Neural progenitor cell (in vitro differentiated cells): ENCODE measurements at regions not wholly inside any gene's neighbourhood (a gene's known extent, or its start where the extent isn't known, plus 50 kb on each side); places are given as distances from the start of the nearest gene placed in this dataset.
A peak's percentile ranks its signal among the peaks of the same experiment; 100 is the strongest.

ENCODE experiments used
- DNase-seq: peaks from one replicate; pipeline ENCODE4 v3.0.0-alpha.2; 2016; ENCODE audit warnings: low spot score
- H2AFZ ChIP-seq: fragments of 200-600 bp; sonication (generic); replicated peaks from 2 replicates; pipeline ENCODE4 v1.6.1; 2016; ENCODE audit warnings: antibody characterized with exemption
- H3F3A ChIP-seq: fragments of 200-600 bp; sonication (generic); 2 replicates; pipeline ENCODE4 v1.6.1; 2016; ENCODE audit warnings: antibody characterized with exemption, low read depth
- H3K27ac ChIP-seq: fragments of 200-600 bp; sonication (generic); 2 replicates; pipeline ENCODE4 v1.5.1; 2016; ENCODE audit warnings: mild to moderate bottlenecking
- H3K27me3 ChIP-seq: fragments of 200-600 bp; sonication (generic); 2 replicates; pipeline ENCODE4 v1.6.1; 2016; ENCODE audit warnings: mild to moderate bottlenecking, moderate library complexity
- H3K36me3 ChIP-seq: fragments of 200-600 bp; sonication (generic); 2 replicates; pipeline ENCODE4 v1.5.1; 2016
- H3K4me1 ChIP-seq: fragments of 200-600 bp; sonication (generic); 2 replicates; pipeline ENCODE4 v1.6.1; 2016; ENCODE audit warnings: mixed run types
- H3K4me2 ChIP-seq: fragments of 200-600 bp; sonication (generic); 2 replicates; pipeline ENCODE4 v1.6.1; 2016
- H3K4me3 ChIP-seq: fragments of 200-600 bp; sonication (generic); 2 replicates; pipeline ENCODE4 v1.5.1; 2016
- H3K79me2 ChIP-seq: fragments of 200-600 bp; sonication (generic); 2 replicates; pipeline ENCODE4 v1.6.1; 2016; ENCODE audit warnings: low read depth
- H3K9ac ChIP-seq: fragments of 200-600 bp; sonication (generic); 2 replicates; pipeline ENCODE4 v1.6.1; 2016
- H3K9me3 ChIP-seq: fragments of 200-600 bp; sonication (generic); 2 replicates; pipeline ENCODE4 v1.5.1; 2016; ENCODE audit warnings: low read depth
- H4K20me1 ChIP-seq: fragments of 200-600 bp; sonication (generic); 2 replicates; pipeline ENCODE4 v1.6.1; 2016; ENCODE audit warnings: low read depth
- H3K27ac Mint-ChIP-seq: 3 replicates; pipeline ENCODE4 v1.8.0; 2021; ENCODE audit warnings: mixed read lengths
- H3K27me3 Mint-ChIP-seq: 2 replicates; pipeline ENCODE4 v1.8.0; 2022; ENCODE audit warnings: low read depth, mild to moderate bottlenecking, inconsistent platforms, moderate library complexity, mixed read lengths; ENCODE audit not compliant: insufficient read depth
- H3K36me3 Mint-ChIP-seq: 3 replicates; pipeline ENCODE4 v1.8.0; 2021; ENCODE audit warnings: mixed read lengths
- H3K4me1 Mint-ChIP-seq: 3 replicates; pipeline ENCODE4 v1.8.0; 2021; ENCODE audit warnings: mixed read lengths
- H3K4me3 Mint-ChIP-seq: 3 replicates; pipeline ENCODE4 v1.8.0; 2021; ENCODE audit warnings: mild to moderate bottlenecking, moderate library complexity, mixed read lengths
- H3K9me3 Mint-ChIP-seq: 3 replicates; pipeline ENCODE4 v1.8.0; 2020; ENCODE audit warnings: mixed read lengths
- CTCF ChIP-seq: fragments of 200-600 bp; sonication (generic); IDR thresholded peaks from 2 replicates; pipeline ENCODE4 v1.5.1; 2017; ENCODE audit warnings: antibody characterized with exemption, mild to moderate bottlenecking
- EZH2 ChIP-seq: fragments of 200-600 bp; sonication (generic); IDR thresholded peaks from 2 replicates; pipeline ENCODE4 v1.6.1; 2017; ENCODE audit warnings: antibody characterized with exemption, mild to moderate bottlenecking, moderate library complexity
- EZH2phosphoT487 ChIP-seq: fragments of 200-600 bp; sonication (generic); IDR thresholded peaks from 2 replicates; pipeline ENCODE4 v1.6.1; 2017; ENCODE audit warnings: antibody characterized with exemption

GRCh38 chrX:771536-771935 lies 140.9 kb downstream of the SHOX start:
- peaks cover 12% of the 10 kb centered on the region for H3K4me1 ChIP-seq
- H3K4me2 ChIP-seq = no peak overlapping the region
- no peaks in the 10 kb centered on the region for H3K79me2 ChIP-seq
- no peak overlapping the region for H3K4me3 Mint-ChIP-seq
- peaks cover 16% of the 10 kb centered on the region for H3K4me1 Mint-ChIP-seq
- H3K4me3 ChIP-seq = no peak overlapping the region
- no peaks in the 10 kb centered on the region for H3K9me3 Mint-ChIP-seq
- peaks cover 6% of the 10 kb centered on the region for H3F3A ChIP-seq
- H2AFZ ChIP-seq = no peak overlapping the region
- no peaks in the 10 kb centered on the region for H3K36me3 Mint-ChIP-seq
- TF ChIP-seq EZH2 = no peak
- TF ChIP-seq EZH2phosphoT487 = no peak
- TF ChIP-seq CTCF = no peak
- DNase-seq = no peak
- peaks cover 8% of the 10 kb centered on the region for H3K27me3 Mint-ChIP-seq
- no peak overlapping the region for H3K27ac ChIP-seq
- no peak overlapping the region for H3K9ac ChIP-seq
- H4K20me1 ChIP-seq = no peaks in the 10 kb centered on the region
- H3K9me3 ChIP-seq = no peaks in the 10 kb centered on the region
- no peaks in the 10 kb centered on the region for H3K36me3 ChIP-seq
- H3K27ac Mint-ChIP-seq = no peak overlapping the region
- H3K27me3 ChIP-seq = no peaks in the 10 kb centered on the region

- H3K36me3 Mint-ChIP-seq = no peaks in the 10 kb centered on the region
- H3K36me3 ChIP-seq = no peaks in the 10 kb centered on the region
- no peaks in the 10 kb centered on the region for H3K9me3 ChIP-seq
- DNase-seq = peak; percentile 57
- H3F3A ChIP-seq = peaks cover 6% of the 10 kb centered on the region
- H3K27me3 ChIP-seq = no peaks in the 10 kb centered on the region
- H3K27ac Mint-ChIP-seq = no peak overlapping the region
- no peak overlapping the region for H3K4me3 ChIP-seq
- no peak overlapping the region for H3K27ac ChIP-seq
- no peak overlapping the region for H3K9ac ChIP-seq
- H4K20me1 ChIP-seq = no peaks in the 10 kb centered on the region
- H2AFZ ChIP-seq = no peak overlapping the region
- H3K4me1 ChIP-seq = peaks cover 12% of the 10 kb centered on the region
- H3K27me3 Mint-ChIP-seq = peaks cover 6% of the 10 kb centered on the region
- H3K4me1 Mint-ChIP-seq = peaks cover 6% of the 10 kb centered on the region
- no peaks in the 10 kb centered on the region for H3K79me2 ChIP-seq
- H3K4me3 Mint-ChIP-seq = no peak overlapping the region
- no peaks in the 10 kb centered on the region for H3K9me3 Mint-ChIP-seq
- TF ChIP-seq EZH2phosphoT487 (no peak), EZH2 (no peak), CTCF (no peak)
- peak overlapping the region; percentile 63 for H3K4me2 ChIP-seq
These were observed 139.2 kb downstream of the SHOX start for GRCh38 chrX:769796-770195.

- H3K36me3 ChIP-seq = no peaks in the 10 kb centered on the region
- Mint-ChIP-seq H3K4me3 (no peak overlapping the region), H3K27me3 (peaks cover 3% of the 10 kb centered on the region), H3K27ac (no peak overlapping the region), H3K36me3 (no peaks in the 10 kb centered on the region), H3K4me1 (peaks cover 4% of the 10 kb centered on the region), H3K9me3 (no peaks in the 10 kb centered on the region)
- peaks cover 6% of the 10 kb centered on the region for H3F3A ChIP-seq
- H3K4me1 ChIP-seq = peaks cover 12% of the 10 kb centered on the region
- H3K9ac ChIP-seq = no peak overlapping the region
- H3K4me2 ChIP-seq = no peak overlapping the region
- no peak overlapping the region for H2AFZ ChIP-seq
- no peaks in the 10 kb centered on the region for H3K27me3 ChIP-seq
- H3K79me2 ChIP-seq = no peaks in the 10 kb centered on the region
- H3K9me3 ChIP-seq = no peaks in the 10 kb centered on the region
- no peak overlapping the region for H3K4me3 ChIP-seq
- TF ChIP-seq EZH2 (no peak), EZH2phosphoT487 (no peak), CTCF (no peak)
- no peak for DNase-seq
- no peaks in the 10 kb centered on the region for H4K20me1 ChIP-seq
- no peak overlapping the region for H3K27ac ChIP-seq
These were observed 138.0 kb downstream of the SHOX start for GRCh38 chrX:768596-768995.

- H3K4me3 Mint-ChIP-seq = no peak overlapping the region
- no peak overlapping the region for H3K27ac ChIP-seq
- no peaks in the 10 kb centered on the region for H3K36me3 ChIP-seq
- DNase-seq = no peak
- H3K79me2 ChIP-seq = no peaks in the 10 kb centered on the region
- no peaks in the 10 kb centered on the region for H3K36me3 Mint-ChIP-seq
- no peak overlapping the region for H3K4me2 ChIP-seq
- H3K9ac ChIP-seq = no peak overlapping the region
- TF ChIP-seq CTCF (no peak), EZH2 (no peak), EZH2phosphoT487 (no peak)
- peaks cover 23% of the 10 kb centered on the region for H3K27me3 Mint-ChIP-seq
- H3K4me1 Mint-ChIP-seq = no peaks in the 10 kb centered on the region
- H3K9me3 ChIP-seq = no peaks in the 10 kb centered on the region
- H3K4me1 ChIP-seq = no peaks in the 10 kb centered on the region
- no peak overlapping the region for H3K27ac Mint-ChIP-seq
- H3K9me3 Mint-ChIP-seq = peaks cover 14% of the 10 kb centered on the region
- no peak overlapping the region for H2AFZ ChIP-seq
- H4K20me1 ChIP-seq = no peaks in the 10 kb centered on the region
- no peaks in the 10 kb centered on the region for H3F3A ChIP-seq
- no peak overlapping the region for H3K4me3 ChIP-seq
- no peaks in the 10 kb centered on the region for H3K27me3 ChIP-seq
These were observed 128.3 kb downstream of the SHOX start for GRCh38 chrX:758917-759316.
